ENCODE measurements at regions not wholly inside any gene's neighbourhood (a gene's known extent, or its start where the extent isn't known, plus 50 kb on each side); places are given as distances from the start of the nearest gene placed in this dataset.

GRCh38 chr18:10262566-10262965, 191.9 kb upstream of the APCDD1 start:
- no peak for TF ChIP-seq POLR2A (IDR thresholded peaks at IDR 0.05)
- no peak overlapping the region for H3K27ac ChIP-seq
- H3K9me3 ChIP-seq: no peaks in the 10 kb centered on the region
- no peaks in the 10 kb centered on the region for H3K27me3 ChIP-seq
- no peaks in the 10 kb centered on the region for H3K36me3 ChIP-seq
- no peak for DNase-seq
- H3K4me1 ChIP-seq: no peaks in the 10 kb centered on the region
- no peak overlapping the region for H3K4me3 ChIP-seq

- Histone ChIP-seq H3K9me3 (no peaks in the 10 kb centered on the region), H3K4me1 (no peaks in the 10 kb centered on the region), H3K36me3 (no peaks in the 10 kb centered on the region), H3K27me3 (no peaks in the 10 kb centered on the region), H3K27ac (no peak overlapping the region), H3K4me3 (no peak overlapping the region)
- DNase-seq: no peak
- TF ChIP-seq CTCF (IDR thresholded peaks at IDR 0.05) (no peak), POLR2A (IDR thresholded peaks at IDR 0.05) (no peak)
Observed at GRCh38 chr18:10264260-10264659, 190.2 kb upstream of the APCDD1 start.

GRCh38 chr18:10265560-10266333, 188.7 kb upstream of the APCDD1 start:
- Histone ChIP-seq H3K4me3 (no peak overlapping the region), H3K4me1 (no peaks in the 10 kb centered on the region), H3K9me3 (no peaks in the 10 kb centered on the region), H3K27me3 (no peaks in the 10 kb centered on the region), H3K36me3 (no peaks in the 10 kb centered on the region), H3K27ac (no peak overlapping the region)
- TF ChIP-seq POLR2A (IDR thresholded peaks at IDR 0.05) (no peak), CTCF (IDR thresholded peaks at IDR 0.05) (no peak)
- no peak for DNase-seq

- Histone ChIP-seq H3K4me1 (no peaks in the 10 kb centered on the region), H3K27ac (no peak overlapping the region), H3K36me3 (no peaks in the 10 kb centered on the region), H3K27me3 (no peaks in the 10 kb centered on the region), H3K4me3 (no peak overlapping the region), H3K9me3 (no peaks in the 10 kb centered on the region)
- TF ChIP-seq POLR2A (IDR thresholded peaks at IDR 0.05) (no peak), CTCF (IDR thresholded peaks at IDR 0.05) (no peak)
- DNase-seq: no peak
Observed at GRCh38 chr18:10266334-10266590, 188.2 kb upstream of the APCDD1 start.

- no peaks in the 10 kb centered on the region for H3K36me3 ChIP-seq
- H3K27ac ChIP-seq: no peak overlapping the region
- H3K27me3 ChIP-seq: no peaks in the 10 kb centered on the region
- no peak overlapping the region for H3K4me3 ChIP-seq
- no peak for DNase-seq
- TF ChIP-seq CTCF (IDR thresholded peaks at IDR 0.05): no peak
- no peaks in the 10 kb centered on the region for H3K4me1 ChIP-seq
- no peaks in the 10 kb centered on the region for H3K9me3 ChIP-seq
Observed at GRCh38 chr18:10269261-10269660, 185.2 kb upstream of the APCDD1 start.

- Histone ChIP-seq H3K27me3 (no peaks in the 10 kb centered on the region), H3K27ac (no peak overlapping the region), H3K4me1 (no peaks in the 10 kb centered on the region), H3K4me3 (no peak overlapping the region), H3K9me3 (no peaks in the 10 kb centered on the region), H3K36me3 (no peaks in the 10 kb centered on the region)
- DNase-seq: no peak
- TF ChIP-seq POLR2A (IDR thresholded peaks at IDR 0.05) (no peak), CTCF (IDR thresholded peaks at IDR 0.05) (no peak)
Observed at GRCh38 chr18:10270151-10270571, 184.3 kb upstream of the APCDD1 start.
